ENCODE measurements at regions not wholly inside any gene's neighbourhood (a gene's known extent, or its start where the extent isn't known, plus 50 kb on each side); places are given as distances from the start of the nearest gene placed in this dataset.

DNA sequence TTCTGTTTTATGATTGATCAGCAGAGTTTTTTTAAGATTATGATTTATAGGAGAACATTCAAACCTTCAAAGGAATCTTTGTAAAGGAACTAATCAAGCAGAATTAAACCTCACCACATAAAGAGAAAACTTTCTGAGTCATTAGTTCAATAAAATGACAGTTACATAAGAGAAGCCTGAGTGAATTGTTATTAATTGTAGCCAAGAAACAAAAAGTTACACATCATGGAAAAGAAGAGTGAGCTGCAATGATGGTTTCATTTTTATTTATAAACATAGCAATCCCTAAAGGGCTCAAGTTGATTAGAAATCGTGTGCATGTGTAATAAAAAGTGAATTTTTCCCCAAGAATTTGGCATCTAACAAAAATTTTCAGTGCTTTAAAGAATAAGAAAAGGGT, 731.4 kb downstream of the LTN1 start:
- no peak for TF ChIP-seq YY1 (IDR thresholded peaks at IDR 0.05; ENCODE audit: low read depth)
- TF ChIP-seq EGR1 (IDR thresholded peaks at IDR 0.05): no peak
- no peak for TF ChIP-seq EP300 (IDR thresholded peaks at IDR 0.05; ENCODE audit: borderline replicate concordance)
- TF ChIP-seq, protein P1, sequence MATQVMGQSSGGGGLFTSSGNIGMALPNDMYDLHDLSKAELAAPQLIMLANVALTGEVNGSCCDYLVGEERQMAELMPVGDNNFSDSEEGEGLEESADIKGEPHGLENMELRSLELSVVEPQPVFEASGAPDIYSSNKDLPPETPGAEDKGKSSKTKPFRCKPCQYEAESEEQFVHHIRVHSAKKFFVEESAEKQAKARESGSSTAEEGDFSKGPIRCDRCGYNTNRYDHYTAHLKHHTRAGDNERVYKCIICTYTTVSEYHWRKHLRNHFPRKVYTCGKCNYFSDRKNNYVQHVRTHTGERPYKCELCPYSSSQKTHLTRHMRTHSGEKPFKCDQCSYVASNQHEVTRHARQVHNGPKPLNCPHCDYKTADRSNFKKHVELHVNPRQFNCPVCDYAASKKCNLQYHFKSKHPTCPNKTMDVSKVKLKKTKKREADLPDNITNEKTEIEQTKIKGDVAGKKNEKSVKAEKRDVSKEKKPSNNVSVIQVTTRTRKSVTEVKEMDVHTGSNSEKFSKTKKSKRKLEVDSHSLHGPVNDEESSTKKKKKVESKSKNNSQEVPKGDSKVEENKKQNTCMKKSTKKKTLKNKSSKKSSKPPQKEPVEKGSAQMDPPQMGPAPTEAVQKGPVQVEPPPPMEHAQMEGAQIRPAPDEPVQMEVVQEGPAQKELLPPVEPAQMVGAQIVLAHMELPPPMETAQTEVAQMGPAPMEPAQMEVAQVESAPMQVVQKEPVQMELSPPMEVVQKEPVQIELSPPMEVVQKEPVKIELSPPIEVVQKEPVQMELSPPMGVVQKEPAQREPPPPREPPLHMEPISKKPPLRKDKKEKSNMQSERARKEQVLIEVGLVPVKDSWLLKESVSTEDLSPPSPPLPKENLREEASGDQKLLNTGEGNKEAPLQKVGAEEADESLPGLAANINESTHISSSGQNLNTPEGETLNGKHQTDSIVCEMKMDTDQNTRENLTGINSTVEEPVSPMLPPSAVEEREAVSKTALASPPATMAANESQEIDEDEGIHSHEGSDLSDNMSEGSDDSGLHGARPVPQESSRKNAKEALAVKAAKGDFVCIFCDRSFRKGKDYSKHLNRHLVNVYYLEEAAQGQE (IDR thresholded peaks at IDR 0.05; ENCODE audit: low read depth): no peak
- TF ChIP-seq, protein P2, sequence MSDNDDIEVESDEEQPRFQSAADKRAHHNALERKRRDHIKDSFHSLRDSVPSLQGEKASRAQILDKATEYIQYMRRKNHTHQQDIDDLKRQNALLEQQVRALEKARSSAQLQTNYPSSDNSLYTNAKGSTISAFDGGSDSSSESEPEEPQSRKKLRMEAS (IDR thresholded peaks at IDR 0.05): no peak
- TF ChIP-seq FOXM1 (IDR thresholded peaks at IDR 0.05; ENCODE audit: borderline replicate concordance, low read depth): no peak
- TF ChIP-seq, protein P3, sequence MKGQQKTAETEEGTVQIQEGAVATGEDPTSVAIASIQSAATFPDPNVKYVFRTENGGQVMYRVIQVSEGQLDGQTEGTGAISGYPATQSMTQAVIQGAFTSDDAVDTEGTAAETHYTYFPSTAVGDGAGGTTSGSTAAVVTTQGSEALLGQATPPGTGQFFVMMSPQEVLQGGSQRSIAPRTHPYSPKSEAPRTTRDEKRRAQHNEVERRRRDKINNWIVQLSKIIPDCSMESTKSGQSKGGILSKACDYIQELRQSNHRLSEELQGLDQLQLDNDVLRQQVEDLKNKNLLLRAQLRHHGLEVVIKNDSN (IDR thresholded peaks at IDR 0.05): no peak
- no peak for TF ChIP-seq TEAD4 (IDR thresholded peaks at IDR 0.05)
- no peak for TF ChIP-seq NFIC (IDR thresholded peaks at IDR 0.05)
- TF ChIP-seq TCF12 (IDR thresholded peaks at IDR 0.05; ENCODE audit: low read depth): no peak
- no peak for TF ChIP-seq CEBPB (IDR thresholded peaks at IDR 0.05)
- no peak for TF ChIP-seq CREB1 (IDR thresholded peaks at IDR 0.05; ENCODE audit: low read depth)
- TF ChIP-seq ZBTB7A (IDR thresholded peaks at IDR 0.05; ENCODE audit: low read depth): no peak
- no peak for TF ChIP-seq TAF1 (IDR thresholded peaks at IDR 0.05; ENCODE audit: low read depth)

Measured in Ishikawa (cell line).